ENCODE measurements at regions not wholly inside any gene's neighbourhood (a gene's known extent, or its start where the extent isn't known, plus 50 kb on each side); places are given as distances from the start of the nearest gene placed in this dataset.

DNA sequence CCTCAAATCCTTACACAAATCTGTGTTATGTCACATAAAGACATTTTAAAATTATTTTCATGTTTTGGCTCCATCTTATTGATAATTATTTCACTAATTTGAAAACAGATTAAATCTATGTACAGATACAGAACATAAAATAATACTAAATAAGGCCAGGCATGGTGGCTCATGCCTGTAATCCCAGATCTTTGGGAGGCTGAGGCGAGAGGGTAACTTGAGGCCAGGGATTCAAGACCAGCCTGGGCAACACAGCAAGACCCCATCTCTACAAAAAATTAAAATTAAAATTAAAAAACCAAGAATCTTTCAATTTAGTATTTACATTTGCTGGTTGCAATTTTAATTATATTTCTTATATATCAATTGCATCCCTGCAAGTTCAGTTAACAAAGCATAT is 246.4 kb upstream of the MKLN1 start:
- CTCF ChIA-PET = no interaction called here

DNA sequence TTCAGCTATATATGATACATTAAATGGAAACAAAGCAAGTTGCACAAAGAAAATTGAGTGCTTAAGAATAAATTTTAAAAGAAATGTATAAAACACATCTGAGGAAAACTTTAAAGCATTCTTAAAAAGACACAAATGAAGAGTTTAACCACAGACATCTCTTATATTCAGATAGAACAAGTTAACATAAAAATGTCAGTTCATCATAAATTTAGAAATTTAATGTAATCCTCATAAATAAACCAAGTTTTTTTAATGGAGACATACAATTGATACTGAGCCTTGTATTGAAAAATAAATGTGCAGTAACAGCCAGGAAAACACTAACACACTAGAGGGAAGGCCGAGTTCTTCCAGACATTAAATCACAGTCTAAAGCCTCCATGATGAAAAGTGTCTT is 243.9 kb upstream of the MKLN1 start:
- ATAC-seq (no peak), DNase-seq (ENCODE audit: low spot score) (no peak)
- H3K4me3 Mint-ChIP-seq = no peak overlapping the region
- H3K4me1 Mint-ChIP-seq = peaks cover 5% of the 10 kb centered on the region
- H3K27ac Mint-ChIP-seq = no peak overlapping the region
- H3K9me3 Mint-ChIP-seq = no peaks in the 10 kb centered on the region
- ChIA-PET POLR2A (no interaction called here), CTCF (no interaction called here)
- peaks cover 4% of the 10 kb centered on the region for H3K36me3 Mint-ChIP-seq
- no peaks in the 10 kb centered on the region for H3K27me3 Mint-ChIP-seq (ENCODE audit: low read depth)
- TF ChIP-seq ESRRA (CRISPR knock-in tag; IDR thresholded peaks at IDR 0.05; ENCODE audit: borderline replicate concordance) (no peak), TEAD4 (CRISPR knock-in tag; IDR thresholded peaks at IDR 0.05) (no peak), GABPB1 (CRISPR knock-in tag; IDR thresholded peaks at IDR 0.05) (no peak), ZNF121 (CRISPR knock-in tag; IDR thresholded peaks at IDR 0.05) (no peak), GRHL2 (CRISPR knock-in tag; IDR thresholded peaks at IDR 0.05; ENCODE audit: insufficient replicate concordance, severe bottlenecking) (no peak), ELF4 (CRISPR knock-in tag; IDR thresholded peaks at IDR 0.05; ENCODE audit: low read depth) (no peak)
- TF ChIP-seq, protein P1, sequence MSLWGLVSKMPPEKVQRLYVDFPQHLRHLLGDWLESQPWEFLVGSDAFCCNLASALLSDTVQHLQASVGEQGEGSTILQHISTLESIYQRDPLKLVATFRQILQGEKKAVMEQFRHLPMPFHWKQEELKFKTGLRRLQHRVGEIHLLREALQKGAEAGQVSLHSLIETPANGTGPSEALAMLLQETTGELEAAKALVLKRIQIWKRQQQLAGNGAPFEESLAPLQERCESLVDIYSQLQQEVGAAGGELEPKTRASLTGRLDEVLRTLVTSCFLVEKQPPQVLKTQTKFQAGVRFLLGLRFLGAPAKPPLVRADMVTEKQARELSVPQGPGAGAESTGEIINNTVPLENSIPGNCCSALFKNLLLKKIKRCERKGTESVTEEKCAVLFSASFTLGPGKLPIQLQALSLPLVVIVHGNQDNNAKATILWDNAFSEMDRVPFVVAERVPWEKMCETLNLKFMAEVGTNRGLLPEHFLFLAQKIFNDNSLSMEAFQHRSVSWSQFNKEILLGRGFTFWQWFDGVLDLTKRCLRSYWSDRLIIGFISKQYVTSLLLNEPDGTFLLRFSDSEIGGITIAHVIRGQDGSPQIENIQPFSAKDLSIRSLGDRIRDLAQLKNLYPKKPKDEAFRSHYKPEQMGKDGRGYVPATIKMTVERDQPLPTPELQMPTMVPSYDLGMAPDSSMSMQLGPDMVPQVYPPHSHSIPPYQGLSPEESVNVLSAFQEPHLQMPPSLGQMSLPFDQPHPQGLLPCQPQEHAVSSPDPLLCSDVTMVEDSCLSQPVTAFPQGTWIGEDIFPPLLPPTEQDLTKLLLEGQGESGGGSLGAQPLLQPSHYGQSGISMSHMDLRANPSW (CRISPR knock-in tag; conservative IDR thresholded peaks at IDR 0.05; ENCODE audit: low read depth) = no peak
- TF ChIP-seq, protein P2, sequence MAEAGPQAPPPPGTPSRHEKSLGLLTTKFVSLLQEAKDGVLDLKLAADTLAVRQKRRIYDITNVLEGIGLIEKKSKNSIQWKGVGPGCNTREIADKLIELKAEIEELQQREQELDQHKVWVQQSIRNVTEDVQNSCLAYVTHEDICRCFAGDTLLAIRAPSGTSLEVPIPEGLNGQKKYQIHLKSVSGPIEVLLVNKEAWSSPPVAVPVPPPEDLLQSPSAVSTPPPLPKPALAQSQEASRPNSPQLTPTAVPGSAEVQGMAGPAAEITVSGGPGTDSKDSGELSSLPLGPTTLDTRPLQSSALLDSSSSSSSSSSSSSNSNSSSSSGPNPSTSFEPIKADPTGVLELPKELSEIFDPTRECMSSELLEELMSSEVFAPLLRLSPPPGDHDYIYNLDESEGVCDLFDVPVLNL (CRISPR knock-in tag; IDR thresholded peaks at IDR 0.05; ENCODE audit: borderline replicate concordance, low read depth) = no peak
- TF ChIP-seq, protein P3, sequence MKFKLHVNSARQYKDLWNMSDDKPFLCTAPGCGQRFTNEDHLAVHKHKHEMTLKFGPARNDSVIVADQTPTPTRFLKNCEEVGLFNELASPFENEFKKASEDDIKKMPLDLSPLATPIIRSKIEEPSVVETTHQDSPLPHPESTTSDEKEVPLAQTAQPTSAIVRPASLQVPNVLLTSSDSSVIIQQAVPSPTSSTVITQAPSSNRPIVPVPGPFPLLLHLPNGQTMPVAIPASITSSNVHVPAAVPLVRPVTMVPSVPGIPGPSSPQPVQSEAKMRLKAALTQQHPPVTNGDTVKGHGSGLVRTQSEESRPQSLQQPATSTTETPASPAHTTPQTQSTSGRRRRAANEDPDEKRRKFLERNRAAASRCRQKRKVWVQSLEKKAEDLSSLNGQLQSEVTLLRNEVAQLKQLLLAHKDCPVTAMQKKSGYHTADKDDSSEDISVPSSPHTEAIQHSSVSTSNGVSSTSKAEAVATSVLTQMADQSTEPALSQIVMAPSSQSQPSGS (CRISPR knock-in tag; IDR thresholded peaks at IDR 0.05; ENCODE audit: borderline replicate concordance, low read depth) = no peak
- TF ChIP-seq, protein P4, sequence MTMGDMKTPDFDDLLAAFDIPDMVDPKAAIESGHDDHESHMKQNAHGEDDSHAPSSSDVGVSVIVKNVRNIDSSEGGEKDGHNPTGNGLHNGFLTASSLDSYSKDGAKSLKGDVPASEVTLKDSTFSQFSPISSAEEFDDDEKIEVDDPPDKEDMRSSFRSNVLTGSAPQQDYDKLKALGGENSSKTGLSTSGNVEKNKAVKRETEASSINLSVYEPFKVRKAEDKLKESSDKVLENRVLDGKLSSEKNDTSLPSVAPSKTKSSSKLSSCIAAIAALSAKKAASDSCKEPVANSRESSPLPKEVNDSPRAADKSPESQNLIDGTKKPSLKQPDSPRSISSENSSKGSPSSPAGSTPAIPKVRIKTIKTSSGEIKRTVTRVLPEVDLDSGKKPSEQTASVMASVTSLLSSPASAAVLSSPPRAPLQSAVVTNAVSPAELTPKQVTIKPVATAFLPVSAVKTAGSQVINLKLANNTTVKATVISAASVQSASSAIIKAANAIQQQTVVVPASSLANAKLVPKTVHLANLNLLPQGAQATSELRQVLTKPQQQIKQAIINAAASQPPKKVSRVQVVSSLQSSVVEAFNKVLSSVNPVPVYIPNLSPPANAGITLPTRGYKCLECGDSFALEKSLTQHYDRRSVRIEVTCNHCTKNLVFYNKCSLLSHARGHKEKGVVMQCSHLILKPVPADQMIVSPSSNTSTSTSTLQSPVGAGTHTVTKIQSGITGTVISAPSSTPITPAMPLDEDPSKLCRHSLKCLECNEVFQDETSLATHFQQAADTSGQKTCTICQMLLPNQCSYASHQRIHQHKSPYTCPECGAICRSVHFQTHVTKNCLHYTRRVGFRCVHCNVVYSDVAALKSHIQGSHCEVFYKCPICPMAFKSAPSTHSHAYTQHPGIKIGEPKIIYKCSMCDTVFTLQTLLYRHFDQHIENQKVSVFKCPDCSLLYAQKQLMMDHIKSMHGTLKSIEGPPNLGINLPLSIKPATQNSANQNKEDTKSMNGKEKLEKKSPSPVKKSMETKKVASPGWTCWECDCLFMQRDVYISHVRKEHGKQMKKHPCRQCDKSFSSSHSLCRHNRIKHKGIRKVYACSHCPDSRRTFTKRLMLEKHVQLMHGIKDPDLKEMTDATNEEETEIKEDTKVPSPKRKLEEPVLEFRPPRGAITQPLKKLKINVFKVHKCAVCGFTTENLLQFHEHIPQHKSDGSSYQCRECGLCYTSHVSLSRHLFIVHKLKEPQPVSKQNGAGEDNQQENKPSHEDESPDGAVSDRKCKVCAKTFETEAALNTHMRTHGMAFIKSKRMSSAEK (CRISPR knock-in tag; IDR thresholded peaks at IDR 0.05; ENCODE audit: borderline replicate concordance) = no peak
- TF ChIP-seq, protein P5, sequence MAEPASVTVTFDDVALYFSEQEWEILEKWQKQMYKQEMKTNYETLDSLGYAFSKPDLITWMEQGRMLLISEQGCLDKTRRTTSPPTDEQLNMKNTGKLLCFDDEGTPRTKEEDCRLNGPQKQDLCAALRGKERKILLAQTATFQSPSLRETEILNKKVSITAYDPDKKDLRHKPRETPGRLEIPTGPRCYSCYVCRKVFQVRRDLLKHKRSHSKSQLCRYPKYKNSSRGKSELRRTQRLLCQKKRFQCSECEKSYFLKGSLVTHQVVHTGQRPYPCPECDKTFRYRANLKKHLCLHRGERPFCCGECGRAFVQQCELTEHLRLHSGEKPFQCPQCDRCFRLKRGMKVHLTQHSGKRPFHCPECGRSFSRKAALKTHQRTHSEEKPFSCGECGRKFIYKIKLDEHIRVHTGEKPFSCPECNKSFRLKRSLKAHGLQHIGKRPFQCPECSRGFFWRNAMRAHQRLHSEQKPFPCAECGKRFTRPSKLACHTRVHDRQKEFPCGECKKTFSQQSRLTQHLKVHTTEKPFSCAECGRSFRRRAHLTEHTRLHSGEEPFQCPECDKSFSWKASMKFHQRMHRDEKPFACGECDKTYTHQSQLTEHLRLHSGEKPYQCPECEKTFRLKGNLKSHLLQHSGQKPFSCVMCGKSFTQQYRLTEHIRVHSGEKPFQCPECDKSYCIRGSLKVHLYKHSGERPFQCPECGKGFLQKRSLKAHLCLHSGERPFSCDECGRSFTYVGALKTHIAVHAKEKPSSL (CRISPR knock-in tag; conservative IDR thresholded peaks at IDR 0.05) = no peak
- TF ChIP-seq, protein P6, sequence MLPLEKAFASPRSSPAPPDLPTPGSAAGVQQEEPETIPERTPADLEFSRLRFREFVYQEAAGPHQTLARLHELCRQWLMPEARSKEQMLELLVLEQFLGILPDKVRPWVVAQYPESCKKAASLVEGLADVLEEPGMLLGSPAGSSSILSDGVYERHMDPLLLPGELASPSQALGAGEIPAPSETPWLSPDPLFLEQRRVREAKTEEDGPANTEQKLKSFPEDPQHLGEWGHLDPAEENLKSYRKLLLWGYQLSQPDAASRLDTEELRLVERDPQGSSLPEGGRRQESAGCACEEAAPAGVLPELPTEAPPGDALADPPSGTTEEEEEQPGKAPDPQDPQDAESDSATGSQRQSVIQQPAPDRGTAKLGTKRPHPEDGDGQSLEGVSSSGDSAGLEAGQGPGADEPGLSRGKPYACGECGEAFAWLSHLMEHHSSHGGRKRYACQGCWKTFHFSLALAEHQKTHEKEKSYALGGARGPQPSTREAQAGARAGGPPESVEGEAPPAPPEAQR (CRISPR knock-in tag; IDR thresholded peaks at IDR 0.05) = no peak
- TF ChIP-seq, protein P7, sequence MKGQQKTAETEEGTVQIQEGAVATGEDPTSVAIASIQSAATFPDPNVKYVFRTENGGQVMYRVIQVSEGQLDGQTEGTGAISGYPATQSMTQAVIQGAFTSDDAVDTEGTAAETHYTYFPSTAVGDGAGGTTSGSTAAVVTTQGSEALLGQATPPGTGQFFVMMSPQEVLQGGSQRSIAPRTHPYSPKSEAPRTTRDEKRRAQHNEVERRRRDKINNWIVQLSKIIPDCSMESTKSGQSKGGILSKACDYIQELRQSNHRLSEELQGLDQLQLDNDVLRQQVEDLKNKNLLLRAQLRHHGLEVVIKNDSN (CRISPR knock-in tag; IDR thresholded peaks at IDR 0.05) = no peak
- TF ChIP-seq, protein P8, sequence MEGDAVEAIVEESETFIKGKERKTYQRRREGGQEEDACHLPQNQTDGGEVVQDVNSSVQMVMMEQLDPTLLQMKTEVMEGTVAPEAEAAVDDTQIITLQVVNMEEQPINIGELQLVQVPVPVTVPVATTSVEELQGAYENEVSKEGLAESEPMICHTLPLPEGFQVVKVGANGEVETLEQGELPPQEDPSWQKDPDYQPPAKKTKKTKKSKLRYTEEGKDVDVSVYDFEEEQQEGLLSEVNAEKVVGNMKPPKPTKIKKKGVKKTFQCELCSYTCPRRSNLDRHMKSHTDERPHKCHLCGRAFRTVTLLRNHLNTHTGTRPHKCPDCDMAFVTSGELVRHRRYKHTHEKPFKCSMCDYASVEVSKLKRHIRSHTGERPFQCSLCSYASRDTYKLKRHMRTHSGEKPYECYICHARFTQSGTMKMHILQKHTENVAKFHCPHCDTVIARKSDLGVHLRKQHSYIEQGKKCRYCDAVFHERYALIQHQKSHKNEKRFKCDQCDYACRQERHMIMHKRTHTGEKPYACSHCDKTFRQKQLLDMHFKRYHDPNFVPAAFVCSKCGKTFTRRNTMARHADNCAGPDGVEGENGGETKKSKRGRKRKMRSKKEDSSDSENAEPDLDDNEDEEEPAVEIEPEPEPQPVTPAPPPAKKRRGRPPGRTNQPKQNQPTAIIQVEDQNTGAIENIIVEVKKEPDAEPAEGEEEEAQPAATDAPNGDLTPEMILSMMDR (IDR thresholded peaks at IDR 0.05) = no peak
- TF ChIP-seq, protein P9, sequence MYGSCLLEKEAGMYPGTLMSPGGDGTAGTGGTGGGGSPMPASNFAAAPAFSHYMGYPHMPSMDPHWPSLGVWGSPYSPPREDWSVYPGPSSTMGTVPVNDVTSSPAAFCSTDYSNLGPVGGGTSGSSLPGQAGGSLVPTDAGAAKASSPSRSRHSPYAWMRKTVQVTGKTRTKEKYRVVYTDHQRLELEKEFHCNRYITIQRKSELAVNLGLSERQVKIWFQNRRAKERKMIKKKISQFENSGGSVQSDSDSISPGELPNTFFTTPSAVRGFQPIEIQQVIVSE (CRISPR knock-in tag; IDR thresholded peaks at IDR 0.05; ENCODE audit: borderline replicate concordance) = no peak

More for the DNA sequence above, 246.4 kb upstream of the MKLN1 start:
- TF ChIP-seq TEAD4 (CRISPR knock-in tag; IDR thresholded peaks at IDR 0.05) (no peak), ZNF121 (CRISPR knock-in tag; IDR thresholded peaks at IDR 0.05) (peak; percentile 49; the same call in 1 of the 2 replicates)
- Mint-ChIP-seq H3K4me3 (no peak overlapping the region), H3K9me3 (no peaks in the 10 kb centered on the region), H3K4me1 (peaks cover 10% of the 10 kb centered on the region), H3K27me3 (ENCODE audit: low read depth) (no peaks in the 10 kb centered on the region), H3K27ac (no peak overlapping the region), H3K36me3 (peaks cover 4% of the 10 kb centered on the region; the same call in 1 of the 2 replicates)
- POLR2A ChIA-PET = no interaction called here
- ATAC-seq = no peak
- no peak for DNase-seq (ENCODE audit: low spot score)

Measured in WTC11 (cell line).